ENCODE measurements at regions not wholly inside any gene's neighbourhood (a gene's known extent, or its start where the extent isn't known, plus 50 kb on each side); places are given as distances from the start of the nearest gene placed in this dataset.

DNA sequence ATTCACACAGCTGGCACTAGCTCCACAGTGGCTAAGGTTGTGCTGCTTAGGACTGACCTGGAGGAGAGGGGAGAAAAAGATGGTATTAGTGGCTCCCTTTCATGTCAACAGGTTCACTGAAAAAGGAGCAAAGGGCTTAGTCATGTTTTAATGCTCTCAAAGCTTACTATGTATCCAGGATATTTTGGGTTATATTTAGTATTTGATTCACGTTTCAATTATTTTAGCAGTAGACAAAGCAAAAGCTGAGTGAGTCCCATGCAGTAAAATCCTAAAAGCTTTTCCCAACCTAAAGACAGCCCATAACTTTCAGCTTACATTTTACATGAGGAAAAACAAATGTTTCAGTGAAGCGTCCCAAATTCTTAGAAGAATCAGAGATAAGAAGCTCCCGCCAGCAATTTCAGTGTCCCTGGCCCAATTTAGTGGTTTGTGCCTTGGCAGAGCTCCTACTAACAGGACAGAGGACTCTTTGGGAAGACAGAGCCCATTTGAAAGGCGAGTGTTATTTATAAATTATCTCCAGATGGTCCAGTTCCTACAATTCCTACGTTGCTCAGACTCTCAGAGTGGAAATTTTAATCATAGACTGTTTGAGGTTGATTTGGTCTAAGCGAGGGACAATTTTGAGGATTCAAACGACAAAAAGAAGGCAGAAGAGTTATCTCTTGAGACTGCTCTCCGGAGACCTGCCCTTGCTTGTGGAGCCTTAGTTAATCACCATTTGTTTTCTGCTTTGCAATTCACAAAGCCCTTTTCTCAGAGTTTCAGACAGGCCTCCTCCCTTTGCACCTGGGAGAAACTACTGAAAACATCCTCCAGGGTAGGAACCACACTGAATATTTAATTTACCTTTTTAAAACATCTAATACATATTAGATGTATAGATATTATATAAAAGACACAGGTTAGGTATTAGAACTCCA, 225.0 kb upstream of the ANKRD55 start:
- ATAC-seq (no peak), FAIRE-seq (no peak), DNase-seq (ENCODE audit: low spot score) (no peak)
- 88% methylated on average over 8 of the region's 8 CpGs for WGBS (ENCODE audit: low lambda C conversion rate)
- H3K4me2 ChIP-seq (ENCODE audit: low read depth, low read length): no peak overlapping the region
- H3K27ac ChIP-seq (ENCODE audit: extremely low read length, insufficient read depth, low read length): no peak overlapping the region
- H3K4me3 ChIP-seq (replicated peaks in 1 of 3; ENCODE audit: insufficient read depth in 1 of 3, low read depth in 2 of 3, low read length in 3 of 3): no peak overlapping the region
- ChIA-PET POLR2A (interaction anchor here (1.1 to 1.3 kb wide), 2 partner anchors 11 to 18 kb away, joined by 3 read pairs; no protein-coding TSS in a partner anchor), CTCF (ENCODE audit: low intra/inter-chr PET ratio, low total read pairs) (no interaction called here)
- no peak overlapping the region for H3K9ac ChIP-seq (ENCODE audit: insufficient read depth, low read depth, low read length)
- H3K9me3 ChIP-seq (ENCODE audit: low read length): no peaks in the 10 kb centered on the region
- intact Hi-C loops (cut with micrococcal nuclease; ENCODE audit: unreplicated experiment): no loop called here
- H3K79me2 ChIP-seq (ENCODE audit: insufficient read depth, low read length): no peaks in the 10 kb centered on the region
- H2AFZ ChIP-seq (ENCODE audit: low read length): no peak overlapping the region
- peaks cover 0 to 1% of the 10 kb centered on the region in 2 experiments; a peak in 2 of 5 replicates for H3K36me3 ChIP-seq (replicated peaks in 1 of 2; ENCODE audit: control insufficient read depth in 1 of 2, insufficient read depth in 2 of 2, low read length in 2 of 2)
- in situ Hi-C loops (cut with HindIII; ENCODE audit: extremely low pct_ligation_motif_present, low pct_unique_long_range_greater_than_20kb): no loop called here
- no peaks in the 10 kb centered on the region for H4K20me1 ChIP-seq (ENCODE audit: insufficient read depth, low read length)
- TF ChIP-seq KDM6A (CRISPR knock-in tag; IDR thresholded peaks at IDR 0.05; ENCODE audit: low read depth) (no peak), ZNF772 (CRISPR knock-in tag; IDR thresholded peaks at IDR 0.05) (no peak), ZNF235 (CRISPR knock-in tag; IDR thresholded peaks at IDR 0.05; ENCODE audit: borderline replicate concordance) (no peak), ZNF766 (CRISPR knock-in tag; IDR thresholded peaks at IDR 0.05; ENCODE audit: borderline replicate concordance) (no peak), PHF20 (CRISPR knock-in tag; IDR thresholded peaks at IDR 0.05) (no peak), ZNF33B (CRISPR knock-in tag; IDR thresholded peaks at IDR 0.05) (no peak), ZNF432 (CRISPR knock-in tag; IDR thresholded peaks at IDR 0.05; ENCODE audit: borderline replicate concordance) (no peak), ZNF619 (CRISPR knock-in tag; IDR thresholded peaks at IDR 0.05) (no peak), CCAR2 (optimal IDR thresholded peaks at IDR 0.05; ENCODE audit: low read depth, low read length) (no peak)
- TF ChIP-seq, protein P1, sequence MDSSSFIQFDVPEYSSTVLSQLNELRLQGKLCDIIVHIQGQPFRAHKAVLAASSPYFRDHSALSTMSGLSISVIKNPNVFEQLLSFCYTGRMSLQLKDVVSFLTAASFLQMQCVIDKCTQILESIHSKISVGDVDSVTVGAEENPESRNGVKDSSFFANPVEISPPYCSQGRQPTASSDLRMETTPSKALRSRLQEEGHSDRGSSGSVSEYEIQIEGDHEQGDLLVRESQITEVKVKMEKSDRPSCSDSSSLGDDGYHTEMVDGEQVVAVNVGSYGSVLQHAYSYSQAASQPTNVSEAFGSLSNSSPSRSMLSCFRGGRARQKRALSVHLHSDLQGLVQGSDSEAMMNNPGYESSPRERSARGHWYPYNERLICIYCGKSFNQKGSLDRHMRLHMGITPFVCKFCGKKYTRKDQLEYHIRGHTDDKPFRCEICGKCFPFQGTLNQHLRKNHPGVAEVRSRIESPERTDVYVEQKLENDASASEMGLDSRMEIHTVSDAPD (CRISPR knock-in tag; IDR thresholded peaks at IDR 0.05): no peak
- TF ChIP-seq, protein P2, sequence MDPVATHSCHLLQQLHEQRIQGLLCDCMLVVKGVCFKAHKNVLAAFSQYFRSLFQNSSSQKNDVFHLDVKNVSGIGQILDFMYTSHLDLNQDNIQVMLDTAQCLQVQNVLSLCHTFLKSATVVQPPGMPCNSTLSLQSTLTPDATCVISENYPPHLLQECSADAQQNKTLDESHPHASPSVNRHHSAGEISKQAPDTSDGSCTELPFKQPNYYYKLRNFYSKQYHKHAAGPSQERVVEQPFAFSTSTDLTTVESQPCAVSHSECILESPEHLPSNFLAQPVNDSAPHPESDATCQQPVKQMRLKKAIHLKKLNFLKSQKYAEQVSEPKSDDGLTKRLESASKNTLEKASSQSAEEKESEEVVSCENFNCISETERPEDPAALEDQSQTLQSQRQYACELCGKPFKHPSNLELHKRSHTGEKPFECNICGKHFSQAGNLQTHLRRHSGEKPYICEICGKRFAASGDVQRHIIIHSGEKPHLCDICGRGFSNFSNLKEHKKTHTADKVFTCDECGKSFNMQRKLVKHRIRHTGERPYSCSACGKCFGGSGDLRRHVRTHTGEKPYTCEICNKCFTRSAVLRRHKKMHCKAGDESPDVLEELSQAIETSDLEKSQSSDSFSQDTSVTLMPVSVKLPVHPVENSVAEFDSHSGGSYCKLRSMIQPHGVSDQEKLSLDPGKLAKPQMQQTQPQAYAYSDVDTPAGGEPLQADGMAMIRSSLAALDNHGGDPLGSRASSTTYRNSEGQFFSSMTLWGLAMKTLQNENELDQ (CRISPR knock-in tag; IDR thresholded peaks at IDR 0.05; ENCODE audit: borderline replicate concordance): no peak
- TF ChIP-seq, protein P3, sequence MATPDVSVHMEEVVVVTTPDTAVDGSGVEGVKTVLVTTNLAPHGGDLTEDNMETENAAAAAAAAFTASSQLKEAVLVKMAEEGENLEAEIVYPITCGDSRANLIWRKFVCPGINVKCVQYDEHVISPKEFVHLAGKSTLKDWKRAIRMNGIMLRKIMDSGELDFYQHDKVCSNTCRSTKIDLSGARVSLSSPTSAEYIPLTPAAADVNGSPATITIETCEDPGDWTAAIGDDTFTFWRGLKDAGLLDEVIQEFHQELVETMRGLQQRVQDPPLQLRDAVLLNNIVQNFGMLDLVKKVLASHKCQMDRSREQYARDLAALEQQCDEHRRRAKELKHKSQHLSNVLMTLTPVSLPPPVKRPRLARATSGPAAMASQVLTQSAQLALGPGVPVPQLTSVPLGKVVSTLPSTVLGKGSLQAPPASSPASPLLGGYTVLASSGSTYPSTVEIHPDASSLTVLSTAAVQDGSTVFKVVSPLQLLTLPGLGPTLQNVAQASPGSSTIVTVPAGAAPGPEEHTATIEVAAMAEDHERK (CRISPR knock-in tag; IDR thresholded peaks at IDR 0.05; ENCODE audit: low read depth): no peak
- TF ChIP-seq, protein P4, sequence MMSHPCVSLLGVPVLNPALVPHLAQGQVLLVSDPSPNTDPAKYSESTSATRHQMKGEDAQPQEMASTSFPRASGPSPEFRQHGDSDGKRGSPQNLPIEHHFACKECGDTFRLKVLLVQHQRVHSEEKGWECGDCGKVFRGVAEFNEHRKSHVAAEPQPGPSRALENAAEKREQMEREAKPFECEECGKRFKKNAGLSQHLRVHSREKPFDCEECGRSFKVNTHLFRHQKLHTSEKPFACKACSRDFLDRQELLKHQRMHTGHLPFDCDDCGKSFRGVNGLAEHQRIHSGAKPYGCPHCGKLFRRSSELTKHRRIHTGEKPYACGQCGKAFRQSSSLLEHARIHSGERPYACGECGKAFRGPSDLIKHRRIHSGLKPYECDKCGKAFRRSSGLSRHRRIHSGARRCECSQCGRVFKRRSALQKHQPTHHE (CRISPR knock-in tag; IDR thresholded peaks at IDR 0.05; ENCODE audit: borderline replicate concordance): no peak
- peaks cover 42% of the 10 kb centered on the region for H3K4me1 ChIP-seq (ENCODE audit: insufficient read depth, low read length)
- H3K27me3 ChIP-seq (ENCODE audit: control insufficient read depth in 1 of 2, insufficient read depth in 2 of 2, low read length in 2 of 2): no peaks in the 10 kb centered on the region
- no TSS peak for BruUV-seq (replicated peaks)

Data from HepG2 (cell line).